ENCODE measurements at regions not wholly inside any gene's neighbourhood (a gene's known extent, or its start where the extent isn't known, plus 50 kb on each side); places are given as distances from the start of the nearest gene placed in this dataset.

DNA sequence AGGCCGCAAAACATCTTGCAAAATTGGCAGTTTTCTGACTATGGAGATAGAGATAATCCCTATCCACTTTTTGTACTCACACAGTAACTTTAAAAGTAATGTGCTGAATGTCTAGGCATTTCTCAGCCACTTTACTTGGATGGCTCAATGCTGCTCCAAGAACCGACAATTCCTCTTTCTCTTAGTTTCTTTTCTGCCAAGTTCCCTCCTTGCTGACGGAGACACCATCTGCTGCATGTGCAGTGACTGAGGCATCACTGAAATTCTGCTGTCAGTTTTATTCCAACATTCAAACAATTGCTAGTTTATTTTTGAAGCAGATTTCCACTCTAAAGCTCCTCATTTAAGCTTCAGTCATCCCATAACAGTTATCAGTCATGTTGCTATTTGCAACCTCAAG, 116.0 kb upstream of the RBMS3 start (continued):
- TF ChIP-seq, protein P1, sequence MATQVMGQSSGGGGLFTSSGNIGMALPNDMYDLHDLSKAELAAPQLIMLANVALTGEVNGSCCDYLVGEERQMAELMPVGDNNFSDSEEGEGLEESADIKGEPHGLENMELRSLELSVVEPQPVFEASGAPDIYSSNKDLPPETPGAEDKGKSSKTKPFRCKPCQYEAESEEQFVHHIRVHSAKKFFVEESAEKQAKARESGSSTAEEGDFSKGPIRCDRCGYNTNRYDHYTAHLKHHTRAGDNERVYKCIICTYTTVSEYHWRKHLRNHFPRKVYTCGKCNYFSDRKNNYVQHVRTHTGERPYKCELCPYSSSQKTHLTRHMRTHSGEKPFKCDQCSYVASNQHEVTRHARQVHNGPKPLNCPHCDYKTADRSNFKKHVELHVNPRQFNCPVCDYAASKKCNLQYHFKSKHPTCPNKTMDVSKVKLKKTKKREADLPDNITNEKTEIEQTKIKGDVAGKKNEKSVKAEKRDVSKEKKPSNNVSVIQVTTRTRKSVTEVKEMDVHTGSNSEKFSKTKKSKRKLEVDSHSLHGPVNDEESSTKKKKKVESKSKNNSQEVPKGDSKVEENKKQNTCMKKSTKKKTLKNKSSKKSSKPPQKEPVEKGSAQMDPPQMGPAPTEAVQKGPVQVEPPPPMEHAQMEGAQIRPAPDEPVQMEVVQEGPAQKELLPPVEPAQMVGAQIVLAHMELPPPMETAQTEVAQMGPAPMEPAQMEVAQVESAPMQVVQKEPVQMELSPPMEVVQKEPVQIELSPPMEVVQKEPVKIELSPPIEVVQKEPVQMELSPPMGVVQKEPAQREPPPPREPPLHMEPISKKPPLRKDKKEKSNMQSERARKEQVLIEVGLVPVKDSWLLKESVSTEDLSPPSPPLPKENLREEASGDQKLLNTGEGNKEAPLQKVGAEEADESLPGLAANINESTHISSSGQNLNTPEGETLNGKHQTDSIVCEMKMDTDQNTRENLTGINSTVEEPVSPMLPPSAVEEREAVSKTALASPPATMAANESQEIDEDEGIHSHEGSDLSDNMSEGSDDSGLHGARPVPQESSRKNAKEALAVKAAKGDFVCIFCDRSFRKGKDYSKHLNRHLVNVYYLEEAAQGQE (IDR thresholded peaks at IDR 0.05; ENCODE audit: unreplicated experiment): no peak
- no peak for TF ChIP-seq ZNF114 (CRISPR knock-in tag; IDR thresholded peaks at IDR 0.05)
- no peak for TF ChIP-seq CREB1 (CRISPR knock-in tag; IDR thresholded peaks at IDR 0.05; ENCODE audit: low read depth)
- no peak for TF ChIP-seq NANOG (IDR thresholded peaks at IDR 0.05; ENCODE audit: borderline replicate concordance)
- no peak for TF ChIP-seq EZH2phosphoT487 (IDR thresholded peaks at IDR 0.05; ENCODE audit: unreplicated experiment)
- TF ChIP-seq POLR2AphosphoS5 (IDR thresholded peaks at IDR 0.05; ENCODE audit: low read depth): no peak

DNA sequence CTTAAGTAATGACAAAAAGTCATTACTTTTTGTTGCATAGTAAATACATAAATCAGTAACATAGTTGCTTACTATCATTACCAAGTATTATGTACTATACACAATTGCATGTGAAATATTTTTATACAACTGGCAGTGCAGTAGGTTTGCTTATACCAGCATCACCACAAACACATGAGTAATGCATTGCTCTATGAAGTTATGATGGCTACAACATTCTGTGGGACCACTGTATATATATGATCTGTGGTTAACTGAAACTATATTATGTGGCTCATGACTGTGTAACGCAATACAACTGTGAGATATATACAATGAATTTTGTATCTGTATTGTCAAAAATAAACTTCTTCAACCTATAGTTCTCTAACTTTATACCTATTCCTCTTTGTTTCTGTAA, 113.7 kb upstream of the RBMS3 start:
- Histone ChIP-seq H2AFZ (no peak overlapping the region), H3K4me1 (ENCODE audit: insufficient read depth) (peaks cover 20% of the 10 kb centered on the region; the same call in 1 of the 2 replicates), H3K9me2 (ENCODE audit: insufficient read depth) (no peaks in the 10 kb centered on the region), H4K20me1 (replicated peaks; ENCODE audit: insufficient read depth) (no peaks in the 10 kb centered on the region), H3K4me2 (no peak overlapping the region), H3K27ac (ENCODE audit: low read depth) (no peak overlapping the region), H3F3A (replicated peaks; ENCODE audit: low read depth) (no peaks in the 10 kb centered on the region), H3K4me3 (no peak overlapping the region), H3K79me2 (replicated peaks; ENCODE audit: insufficient read depth) (no peaks in the 10 kb centered on the region), H3K27me3 (ENCODE audit: insufficient read depth) (no peaks in the 10 kb centered on the region), H3K36me3 (ENCODE audit: insufficient read depth) (no peaks in the 10 kb centered on the region)
- no peaks in the 10 kb centered on the region for H3K9me3 Mint-ChIP-seq
- peaks cover 12% of the 10 kb centered on the region for H3K4me1 Mint-ChIP-seq
- no peak overlapping the region for H3K4me3 Mint-ChIP-seq
- ATAC-seq: no peak
- H3K27ac Mint-ChIP-seq: no peak overlapping the region
- no peaks in the 10 kb centered on the region for H3K27me3 Mint-ChIP-seq (ENCODE audit: insufficient read depth, low read depth, poor library complexity)
- no peaks in the 10 kb centered on the region for H3K36me3 Mint-ChIP-seq (ENCODE audit: low read depth)
- no peak for DNase-seq (ENCODE audit: low spot score)
- no peak for TF ChIP-seq POLR2AphosphoS5 (IDR thresholded peaks at IDR 0.05; ENCODE audit: low read depth)

DNA sequence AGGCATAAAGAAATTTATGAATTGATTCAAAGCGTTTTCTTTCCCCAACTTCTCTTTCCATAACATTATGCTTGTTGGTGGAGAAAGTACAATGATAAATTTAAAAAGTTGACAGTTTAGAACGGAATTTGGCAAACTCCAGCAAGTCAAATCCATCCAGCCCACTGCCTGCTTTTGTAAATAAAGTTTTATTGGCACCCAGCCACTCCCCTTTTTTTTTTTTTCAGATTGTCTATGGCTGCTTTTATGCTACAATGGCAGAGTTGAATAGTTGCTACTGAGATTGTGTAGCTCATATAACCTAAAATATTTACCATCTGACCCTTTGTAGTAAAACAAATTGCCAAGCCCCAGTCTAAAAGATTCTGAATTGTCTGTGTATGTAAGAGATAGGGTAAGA, 112.8 kb upstream of the RBMS3 start:
- H3K4me1 Mint-ChIP-seq: peaks cover 12% of the 10 kb centered on the region
- ATAC-seq: no peak
- Histone ChIP-seq H3K4me1 (ENCODE audit: insufficient read depth) (peaks cover 20% of the 10 kb centered on the region; the same call in 1 of the 2 replicates), H2AFZ (no peak overlapping the region), H3K4me3 (no peak overlapping the region), H3K27ac (ENCODE audit: low read depth) (no peak overlapping the region), H3K9me2 (ENCODE audit: insufficient read depth) (no peaks in the 10 kb centered on the region), H3K4me2 (no peak overlapping the region), H4K20me1 (replicated peaks; ENCODE audit: insufficient read depth) (no peaks in the 10 kb centered on the region), H3K79me2 (replicated peaks; ENCODE audit: insufficient read depth) (no peaks in the 10 kb centered on the region), H3K36me3 (ENCODE audit: insufficient read depth) (no peaks in the 10 kb centered on the region), H3K27me3 (ENCODE audit: insufficient read depth) (no peaks in the 10 kb centered on the region), H3F3A (replicated peaks; ENCODE audit: low read depth) (no peaks in the 10 kb centered on the region)
- H3K27me3 Mint-ChIP-seq (ENCODE audit: insufficient read depth, low read depth, poor library complexity): no peaks in the 10 kb centered on the region
- no peak overlapping the region for H3K4me3 Mint-ChIP-seq
- H3K36me3 Mint-ChIP-seq (ENCODE audit: low read depth): no peaks in the 10 kb centered on the region
- H3K27ac Mint-ChIP-seq: no peak overlapping the region
- DNase-seq (ENCODE audit: low spot score): no peak
- no peaks in the 10 kb centered on the region for H3K9me3 Mint-ChIP-seq
- TF ChIP-seq EZH2phosphoT487 (IDR thresholded peaks at IDR 0.05; ENCODE audit: unreplicated experiment) (no peak), STAT1 (IDR thresholded peaks at IDR 0.05; ENCODE audit: unreplicated experiment) (no peak), ZNF114 (CRISPR knock-in tag; IDR thresholded peaks at IDR 0.05) (no peak)
- TF ChIP-seq, protein P2, sequence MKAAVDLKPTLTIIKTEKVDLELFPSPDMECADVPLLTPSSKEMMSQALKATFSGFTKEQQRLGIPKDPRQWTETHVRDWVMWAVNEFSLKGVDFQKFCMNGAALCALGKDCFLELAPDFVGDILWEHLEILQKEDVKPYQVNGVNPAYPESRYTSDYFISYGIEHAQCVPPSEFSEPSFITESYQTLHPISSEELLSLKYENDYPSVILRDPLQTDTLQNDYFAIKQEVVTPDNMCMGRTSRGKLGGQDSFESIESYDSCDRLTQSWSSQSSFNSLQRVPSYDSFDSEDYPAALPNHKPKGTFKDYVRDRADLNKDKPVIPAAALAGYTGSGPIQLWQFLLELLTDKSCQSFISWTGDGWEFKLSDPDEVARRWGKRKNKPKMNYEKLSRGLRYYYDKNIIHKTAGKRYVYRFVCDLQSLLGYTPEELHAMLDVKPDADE (IDR thresholded peaks at IDR 0.05): no peak
- TF ChIP-seq, protein P3, sequence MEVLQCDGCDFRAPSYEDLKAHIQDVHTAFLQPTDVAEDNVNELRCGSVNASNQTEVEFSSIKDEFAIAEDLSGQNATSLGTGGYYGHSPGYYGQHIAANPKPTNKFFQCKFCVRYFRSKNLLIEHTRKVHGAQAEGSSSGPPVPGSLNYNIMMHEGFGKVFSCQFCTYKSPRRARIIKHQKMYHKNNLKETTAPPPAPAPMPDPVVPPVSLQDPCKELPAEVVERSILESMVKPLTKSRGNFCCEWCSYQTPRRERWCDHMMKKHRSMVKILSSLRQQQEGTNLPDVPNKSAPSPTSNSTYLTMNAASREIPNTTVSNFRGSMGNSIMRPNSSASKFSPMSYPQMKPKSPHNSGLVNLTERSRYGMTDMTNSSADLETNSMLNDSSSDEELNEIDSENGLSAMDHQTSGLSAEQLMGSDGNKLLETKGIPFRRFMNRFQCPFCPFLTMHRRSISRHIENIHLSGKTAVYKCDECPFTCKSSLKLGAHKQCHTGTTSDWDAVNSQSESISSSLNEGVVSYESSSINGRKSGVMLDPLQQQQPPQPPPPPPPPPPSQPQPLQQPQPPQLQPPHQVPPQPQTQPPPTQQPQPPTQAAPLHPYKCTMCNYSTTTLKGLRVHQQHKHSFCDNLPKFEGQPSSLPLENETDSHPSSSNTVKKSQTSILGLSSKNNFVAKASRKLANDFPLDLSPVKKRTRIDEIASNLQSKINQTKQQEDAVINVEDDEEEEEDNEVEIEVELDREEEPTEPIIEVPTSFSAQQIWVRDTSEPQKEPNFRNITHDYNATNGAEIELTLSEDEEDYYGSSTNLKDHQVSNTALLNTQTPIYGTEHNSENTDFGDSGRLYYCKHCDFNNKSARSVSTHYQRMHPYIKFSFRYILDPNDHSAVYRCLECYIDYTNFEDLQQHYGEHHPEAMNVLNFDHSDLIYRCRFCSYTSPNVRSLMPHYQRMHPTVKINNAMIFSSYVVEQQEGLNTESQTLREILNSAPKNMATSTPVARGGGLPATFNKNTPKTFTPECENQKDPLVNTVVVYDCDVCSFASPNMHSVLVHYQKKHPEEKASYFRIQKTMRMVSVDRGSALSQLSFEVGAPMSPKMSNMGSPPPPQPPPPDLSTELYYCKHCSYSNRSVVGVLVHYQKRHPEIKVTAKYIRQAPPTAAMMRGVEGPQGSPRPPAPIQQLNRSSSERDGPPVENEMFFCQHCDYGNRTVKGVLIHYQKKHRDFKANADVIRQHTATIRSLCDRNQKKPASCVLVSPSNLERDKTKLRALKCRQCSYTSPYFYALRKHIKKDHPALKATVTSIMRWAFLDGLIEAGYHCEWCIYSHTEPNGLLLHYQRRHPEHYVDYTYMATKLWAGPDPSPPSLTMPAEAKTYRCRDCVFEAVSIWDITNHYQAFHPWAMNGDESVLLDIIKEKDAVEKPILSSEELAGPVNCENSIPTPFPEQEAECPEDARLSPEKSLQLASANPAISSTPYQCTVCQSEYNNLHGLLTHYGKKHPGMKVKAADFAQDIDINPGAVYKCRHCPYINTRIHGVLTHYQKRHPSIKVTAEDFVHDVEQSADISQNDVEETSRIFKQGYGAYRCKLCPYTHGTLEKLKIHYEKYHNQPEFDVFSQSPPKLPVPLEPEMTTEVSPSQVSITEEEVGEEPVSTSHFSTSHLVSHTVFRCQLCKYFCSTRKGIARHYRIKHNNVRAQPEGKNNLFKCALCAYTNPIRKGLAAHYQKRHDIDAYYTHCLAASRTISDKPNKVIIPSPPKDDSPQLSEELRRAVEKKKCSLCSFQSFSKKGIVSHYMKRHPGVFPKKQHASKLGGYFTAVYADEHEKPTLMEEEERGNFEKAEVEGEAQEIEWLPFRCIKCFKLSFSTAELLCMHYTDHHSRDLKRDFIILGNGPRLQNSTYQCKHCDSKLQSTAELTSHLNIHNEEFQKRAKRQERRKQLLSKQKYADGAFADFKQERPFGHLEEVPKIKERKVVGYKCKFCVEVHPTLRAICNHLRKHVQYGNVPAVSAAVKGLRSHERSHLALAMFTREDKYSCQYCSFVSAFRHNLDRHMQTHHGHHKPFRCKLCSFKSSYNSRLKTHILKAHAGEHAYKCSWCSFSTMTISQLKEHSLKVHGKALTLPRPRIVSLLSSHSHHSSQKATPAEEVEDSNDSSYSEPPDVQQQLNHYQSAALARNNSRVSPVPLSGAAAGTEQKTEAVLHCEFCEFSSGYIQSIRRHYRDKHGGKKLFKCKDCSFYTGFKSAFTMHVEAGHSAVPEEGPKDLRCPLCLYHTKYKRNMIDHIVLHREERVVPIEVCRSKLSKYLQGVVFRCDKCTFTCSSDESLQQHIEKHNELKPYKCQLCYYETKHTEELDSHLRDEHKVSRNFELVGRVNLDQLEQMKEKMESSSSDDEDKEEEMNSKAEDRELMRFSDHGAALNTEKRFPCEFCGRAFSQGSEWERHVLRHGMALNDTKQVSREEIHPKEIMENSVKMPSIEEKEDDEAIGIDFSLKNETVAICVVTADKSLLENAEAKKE (CRISPR knock-in tag; IDR thresholded peaks at IDR 0.05): no peak
